Pons (tissue), 1 donor: ENCODE measurements at regions not wholly inside any gene's neighbourhood (a gene's known extent, or its start where the extent isn't known, plus 50 kb on each side); places are given as distances from the start of the nearest gene placed in this dataset.
"Not testable (repeated sequence)": the region's sequence is repeated elsewhere in the genome, so short reads cannot be mapped to it uniquely, and the experiment has no call there.

Source experiments
- DNase-seq: peaks from one replicate; pipeline ENCODE4 v3.0.0-alpha.2; 2016; ENCODE audit warnings: low spot score

DNA sequence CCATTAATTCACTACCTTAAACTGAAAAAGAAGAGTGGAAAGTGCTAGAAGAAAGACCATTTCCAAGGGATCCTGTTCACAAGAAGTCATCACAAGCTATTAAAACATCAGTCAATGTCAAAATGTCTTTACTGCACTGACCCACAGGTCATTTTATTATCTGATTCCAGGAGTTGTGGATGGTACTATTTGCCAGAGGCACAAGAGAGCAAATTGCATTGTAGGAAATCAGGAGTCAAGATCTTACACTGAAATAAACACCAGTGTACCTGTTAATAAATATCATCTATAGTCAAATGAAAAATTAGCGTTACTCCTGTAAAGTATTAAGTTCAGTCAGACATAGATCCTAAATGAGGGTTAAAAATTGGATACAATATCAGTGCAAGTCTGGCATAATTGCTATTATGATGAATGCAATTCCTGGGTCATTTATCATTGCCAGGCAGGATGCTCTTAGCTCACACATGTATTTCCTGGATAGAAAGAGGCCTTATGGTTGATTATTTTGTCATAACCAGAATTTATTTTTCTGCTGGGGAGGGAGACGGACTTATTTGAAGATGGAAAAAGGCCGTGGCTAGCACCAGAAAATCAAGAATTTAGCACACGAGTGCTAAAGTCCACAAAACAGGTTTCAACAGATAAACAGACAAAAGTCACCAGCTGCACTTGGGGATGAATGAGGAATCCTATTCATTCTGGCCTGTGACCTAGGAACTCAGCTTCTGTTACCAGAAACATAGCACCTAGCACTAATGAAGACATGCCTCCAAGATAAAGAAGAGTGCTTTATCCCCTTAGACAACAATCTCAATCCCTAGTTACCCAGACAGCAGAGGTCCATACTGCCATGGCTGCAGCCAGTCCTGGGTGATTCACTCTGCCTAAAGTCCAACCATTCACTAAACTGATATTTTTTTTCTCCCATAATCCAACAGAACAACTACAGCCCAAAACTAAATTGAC lies 683.1 kb upstream of the POM121L12 start:
- DNase-seq, result no peak

DNA sequence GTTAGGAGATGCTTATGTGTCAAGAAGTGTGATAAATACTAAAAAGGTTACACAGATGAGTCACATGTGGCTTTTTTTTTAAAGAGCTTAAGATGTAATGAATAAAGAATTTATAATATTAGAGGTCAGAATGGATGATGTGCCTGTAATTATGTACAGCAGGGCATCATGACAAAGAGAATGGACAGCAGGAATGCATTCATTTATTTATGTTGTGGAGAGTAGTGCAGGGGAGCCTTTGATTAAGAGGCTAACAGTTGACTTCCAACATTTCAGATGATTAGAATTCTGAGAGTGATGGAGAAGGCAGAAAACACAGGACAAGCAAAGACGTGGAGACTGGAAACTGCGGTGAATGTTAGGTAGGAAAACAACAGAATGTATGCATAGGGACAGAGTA lies 691.4 kb upstream of the POM121L12 start:
- no peak for DNase-seq

DNA sequence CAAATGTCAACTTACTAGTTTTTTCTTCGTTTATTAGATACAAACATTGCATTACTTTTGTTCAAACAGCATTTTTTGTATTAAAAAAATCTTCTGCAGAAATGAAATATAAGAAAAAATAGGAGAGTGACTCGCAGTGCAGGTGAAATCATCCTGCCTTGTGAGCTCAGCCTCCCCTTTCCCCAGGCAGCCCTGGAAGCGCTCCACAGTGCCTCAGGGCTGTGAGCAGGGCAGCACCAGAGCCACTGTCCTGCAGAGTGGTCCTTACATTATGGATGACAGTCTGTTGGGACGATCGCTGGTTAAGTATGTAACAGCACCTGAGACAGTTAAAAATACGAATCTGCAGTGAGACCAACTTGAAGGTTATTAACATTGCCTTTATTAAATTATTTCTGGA lies 695.4 kb upstream of the POM121L12 start:
- DNase-seq, result no peak

DNA sequence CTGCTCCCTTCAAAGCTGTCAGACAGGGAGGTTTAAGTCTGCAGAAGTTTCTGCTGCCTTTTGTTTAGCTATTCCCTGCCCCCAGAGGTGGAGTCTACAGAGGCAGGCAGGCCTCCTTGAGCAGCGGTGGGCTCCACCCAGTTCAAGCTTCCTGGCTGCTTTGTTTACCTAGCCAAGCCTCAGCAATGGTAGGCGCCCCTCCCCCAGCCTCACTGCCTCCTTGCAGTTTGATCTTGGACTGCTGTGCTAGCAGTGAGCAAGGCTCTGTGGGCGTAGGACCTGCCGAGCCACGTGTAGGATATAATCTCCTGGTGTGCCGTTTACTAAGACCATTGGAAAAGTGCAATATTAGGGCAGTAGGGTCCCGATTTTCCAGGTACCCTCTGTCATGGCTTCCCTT lies 707.1 kb upstream of the POM121L12 start:
- not testable (repeated sequence) for DNase-seq

DNA sequence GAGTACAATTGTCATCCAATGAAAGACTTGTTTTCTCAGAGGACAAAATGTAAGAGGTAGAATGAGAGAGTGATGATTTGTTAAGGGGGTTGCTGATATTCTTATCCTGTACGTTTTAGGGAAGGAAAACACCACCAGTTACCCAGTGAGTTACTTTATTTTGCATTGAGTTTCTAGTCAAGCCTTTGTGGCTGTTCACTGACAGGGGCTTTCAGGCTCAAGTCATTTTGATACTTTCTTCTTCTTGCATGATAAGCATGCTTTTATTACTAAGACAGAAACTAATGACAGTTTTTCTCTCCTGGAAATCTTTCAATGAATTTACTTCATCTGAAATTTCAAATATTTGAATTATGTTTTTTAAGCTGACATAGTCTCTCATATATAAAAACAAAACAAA lies 710.2 kb upstream of the POM121L12 start:
- no peak for DNase-seq

DNA sequence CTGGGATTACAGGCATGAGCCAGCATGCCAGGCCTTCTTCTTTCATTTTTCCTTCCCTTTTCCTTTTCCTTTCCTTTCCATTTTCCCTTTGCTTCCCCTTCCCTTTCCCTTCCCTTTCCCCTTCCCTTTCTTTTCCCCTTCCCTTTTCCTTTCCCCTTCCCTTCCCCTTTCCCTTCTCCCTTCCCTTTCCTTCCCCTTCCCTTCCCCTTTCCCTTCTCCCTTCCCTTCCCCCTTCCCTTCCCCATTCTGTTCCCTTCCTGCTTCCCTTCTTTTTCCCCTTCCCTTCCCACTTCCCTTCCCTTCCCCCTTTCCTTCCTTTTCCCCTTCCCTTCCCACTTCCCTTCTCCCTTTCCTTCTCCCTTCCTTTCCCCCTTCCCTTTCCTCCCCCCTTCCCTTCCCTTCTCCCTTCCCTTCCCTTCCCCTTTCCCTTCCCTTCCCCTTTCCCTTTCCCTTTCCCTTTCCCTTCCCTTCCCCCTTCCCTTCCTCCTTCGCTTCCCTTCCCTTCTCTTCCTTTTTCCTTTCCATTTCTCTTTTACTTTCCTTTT lies 712.2 kb upstream of the POM121L12 start:
- no peak for DNase-seq

DNA sequence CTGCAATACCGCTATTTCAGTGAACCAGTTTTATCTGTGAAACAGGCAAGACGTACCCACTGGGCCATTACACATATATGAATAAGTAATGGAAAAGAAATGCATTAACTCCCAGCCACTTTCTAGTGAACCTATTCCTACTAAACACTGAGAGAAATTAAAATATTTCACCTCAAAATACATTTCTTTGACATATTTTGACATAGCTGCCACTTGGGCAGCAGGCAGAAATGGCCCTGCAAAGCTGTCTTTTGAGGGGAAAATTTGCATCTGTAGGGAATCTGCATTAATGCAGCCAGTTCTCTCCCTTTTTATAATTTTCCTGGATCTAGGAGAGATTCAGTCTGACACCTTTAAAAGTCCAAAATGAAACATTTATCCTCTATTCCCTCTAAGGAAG lies 714.8 kb upstream of the POM121L12 start:
- DNase-seq, result no peak

DNA sequence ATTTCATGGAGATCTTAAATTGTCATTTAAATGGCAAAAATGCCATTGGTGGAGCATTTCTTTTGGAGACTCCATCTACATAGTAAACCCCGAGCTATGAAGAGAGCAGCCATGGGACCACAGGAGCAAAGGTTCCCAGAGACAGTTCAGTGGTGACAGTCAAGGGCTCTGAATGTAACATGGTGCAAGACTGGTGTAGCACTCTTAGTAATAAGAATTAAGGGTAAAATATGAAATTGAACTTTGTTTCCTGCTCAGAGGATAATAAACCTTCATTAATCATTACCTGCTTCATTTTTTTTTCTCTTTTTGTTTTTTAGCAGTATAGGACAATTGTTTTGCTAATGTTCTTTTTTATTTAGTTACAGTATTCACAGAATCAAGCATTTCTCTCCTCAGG lies 717.5 kb upstream of the POM121L12 start:
- DNase-seq, result no peak

DNA sequence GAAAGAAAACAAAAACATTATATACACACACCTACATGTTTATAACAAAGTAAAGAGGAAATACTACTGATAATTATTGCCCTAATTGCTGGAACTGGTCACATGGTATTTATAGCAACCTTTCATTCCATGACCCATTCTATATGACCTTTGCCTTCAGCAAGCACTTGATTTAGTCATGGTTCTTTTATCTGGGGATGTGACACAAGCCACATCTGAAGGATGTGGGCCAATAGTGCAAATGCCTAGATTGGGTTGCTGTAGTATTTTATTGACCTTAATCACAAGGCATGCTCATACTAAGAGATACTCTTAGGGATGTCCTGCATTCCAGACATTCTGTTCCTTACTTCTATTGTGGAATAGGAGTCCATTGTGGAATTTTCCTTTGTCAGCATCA lies 723.5 kb upstream of the POM121L12 start:
- no peak for DNase-seq

DNA sequence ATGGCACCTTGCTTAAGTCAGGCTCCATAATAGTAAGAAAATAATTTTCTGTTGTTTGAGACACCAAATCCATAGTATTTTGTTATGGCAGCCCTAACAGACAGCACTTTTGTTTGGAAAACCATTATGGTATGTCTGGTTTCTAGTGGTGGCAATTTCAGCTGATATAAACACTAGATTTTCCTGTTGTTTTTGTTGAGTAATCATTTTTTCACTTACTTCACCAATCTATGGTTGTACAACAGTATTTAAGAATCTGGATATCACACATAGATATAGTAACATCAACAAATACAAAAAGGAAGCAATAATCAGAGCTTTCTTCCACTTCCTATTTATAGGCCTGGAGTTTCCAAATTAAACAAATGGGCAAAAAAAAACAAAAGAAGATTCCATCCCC lies 725.8 kb upstream of the POM121L12 start:
- DNase-seq, result no peak

DNA sequence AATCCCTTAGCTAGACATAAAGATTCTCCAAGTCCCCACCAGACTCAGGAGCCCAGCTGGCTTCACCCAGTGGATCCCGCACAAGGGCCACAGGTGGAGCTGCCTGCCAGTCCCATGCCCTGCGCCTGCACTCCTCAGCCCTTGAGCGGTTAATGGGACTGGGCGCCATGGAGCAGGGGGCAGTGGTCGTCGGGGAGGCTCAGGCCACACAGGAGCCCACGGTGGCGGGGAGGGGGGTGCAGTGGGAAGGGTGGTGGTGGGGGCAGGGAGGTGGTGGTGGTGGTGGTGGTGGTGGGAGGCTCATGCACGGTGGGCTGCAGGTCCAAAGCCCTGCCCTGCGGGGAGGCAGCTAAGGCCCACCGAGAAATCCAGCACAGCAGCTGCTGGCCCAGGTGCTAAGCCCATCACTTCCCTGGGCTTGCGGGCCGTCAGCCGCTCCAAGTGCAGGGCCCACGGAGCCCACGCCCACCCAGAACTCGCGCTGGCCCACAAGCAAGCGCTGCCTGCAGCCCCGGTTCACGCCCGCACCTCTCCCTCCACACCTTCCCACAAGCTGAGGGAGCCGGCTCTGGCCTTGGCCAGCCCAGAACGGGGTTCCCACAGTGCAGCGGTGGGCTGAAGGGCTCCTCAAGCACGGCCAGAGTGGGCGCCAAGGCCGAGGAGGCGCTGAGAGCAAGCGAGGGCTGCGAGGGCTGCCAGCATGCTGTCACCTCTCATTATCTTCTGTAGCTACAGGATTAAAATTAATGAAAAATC lies 732.5 kb upstream of the POM121L12 start:
- DNase-seq, result no peak

DNA sequence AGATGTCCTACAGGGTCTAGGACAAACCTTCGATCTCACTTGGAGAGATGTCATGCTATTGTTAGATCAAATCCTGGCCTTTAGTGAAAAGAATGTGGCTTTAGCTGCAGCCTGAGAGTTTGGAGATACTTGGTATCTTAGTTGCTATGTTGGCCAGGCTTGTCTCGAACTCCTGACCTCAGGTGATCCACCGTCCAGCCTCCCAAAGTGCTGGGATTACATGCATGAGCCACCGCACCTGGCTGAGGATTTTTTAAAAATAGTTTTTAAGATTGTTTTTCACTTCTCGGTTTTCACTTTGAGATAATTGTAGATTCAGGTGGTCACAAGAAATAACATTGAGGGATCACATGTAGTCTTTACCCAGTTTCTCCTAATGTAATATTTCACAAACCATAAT lies 738.3 kb upstream of the POM121L12 start:
- DNase-seq, result no peak

DNA sequence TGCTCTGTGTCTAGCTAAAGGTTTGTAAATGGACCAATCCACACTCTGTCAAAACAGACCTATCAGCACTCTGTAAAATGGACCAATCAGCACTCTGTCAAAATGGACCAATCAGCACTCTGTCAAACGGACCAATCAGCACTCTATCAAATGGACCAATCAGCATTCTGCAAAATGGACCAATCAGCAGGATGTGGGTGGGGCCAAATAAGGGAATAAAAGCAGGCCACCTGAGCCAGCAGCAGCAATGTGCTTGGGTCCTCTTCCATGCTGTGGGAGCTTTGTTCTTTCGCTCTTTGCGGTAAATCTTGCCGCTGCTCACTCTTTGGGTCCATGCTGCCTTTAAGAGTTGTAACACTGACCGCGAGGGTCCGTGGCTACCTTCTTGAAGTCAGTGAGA lies 740.5 kb upstream of the POM121L12 start:
- no peak for DNase-seq

DNA sequence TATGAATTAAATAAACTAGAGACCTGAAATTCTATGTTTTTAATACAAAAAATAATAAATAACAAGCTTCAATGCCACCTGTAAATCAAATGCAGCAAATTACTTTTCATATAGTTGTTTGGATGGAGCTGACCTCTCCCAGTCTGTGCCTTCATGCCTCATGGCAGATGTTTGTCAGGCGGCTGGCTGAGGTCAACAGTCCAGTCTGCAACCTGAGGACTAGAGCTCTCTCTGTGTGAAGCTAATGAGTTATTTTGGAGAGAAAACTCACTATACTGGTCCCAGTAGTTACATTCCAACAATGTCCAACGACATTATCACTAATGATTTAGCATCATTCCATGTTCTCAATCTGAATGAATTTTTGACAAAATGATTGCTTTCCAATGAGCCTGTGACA lies 746.2 kb upstream of the POM121L12 start:
- no peak for DNase-seq

DNA sequence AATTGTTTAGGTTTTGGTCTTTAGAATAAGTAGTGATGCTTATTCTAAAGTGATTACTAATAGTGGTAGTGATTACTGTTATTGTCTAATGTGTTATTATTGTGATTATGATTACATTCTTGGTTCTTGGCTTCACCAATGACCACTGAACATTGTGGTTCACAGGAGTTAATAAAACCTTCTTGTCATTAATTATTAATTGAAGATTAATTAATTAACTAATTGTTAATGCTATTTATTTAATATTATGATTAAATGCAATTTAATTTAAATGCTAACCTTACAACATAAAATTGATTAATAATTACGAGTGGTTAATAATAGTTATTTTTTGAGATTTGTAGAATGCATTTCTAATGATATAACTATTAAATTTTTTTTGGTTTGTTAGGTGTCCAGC lies 747.7 kb upstream of the POM121L12 start:
- no peak for DNase-seq

DNA sequence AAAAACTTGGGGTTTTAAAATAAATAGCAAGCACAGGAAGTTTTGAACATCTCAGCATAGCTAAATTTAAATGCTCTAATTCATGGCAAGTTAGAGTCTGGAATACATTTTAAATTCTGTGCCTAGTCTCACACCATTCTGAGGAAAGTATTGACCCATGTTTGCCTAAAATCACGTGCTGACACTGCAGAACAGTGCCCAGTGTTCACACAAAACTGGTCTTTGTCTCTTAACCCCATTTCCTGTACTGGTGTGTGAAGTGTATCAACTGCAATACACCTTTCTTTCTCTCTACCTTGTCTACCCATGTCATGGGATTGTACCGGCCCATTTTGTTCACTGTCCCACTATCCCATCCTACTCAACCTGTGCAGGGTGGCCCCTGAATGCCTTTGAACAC lies 749.7 kb upstream of the POM121L12 start:
- no peak for DNase-seq

DNA sequence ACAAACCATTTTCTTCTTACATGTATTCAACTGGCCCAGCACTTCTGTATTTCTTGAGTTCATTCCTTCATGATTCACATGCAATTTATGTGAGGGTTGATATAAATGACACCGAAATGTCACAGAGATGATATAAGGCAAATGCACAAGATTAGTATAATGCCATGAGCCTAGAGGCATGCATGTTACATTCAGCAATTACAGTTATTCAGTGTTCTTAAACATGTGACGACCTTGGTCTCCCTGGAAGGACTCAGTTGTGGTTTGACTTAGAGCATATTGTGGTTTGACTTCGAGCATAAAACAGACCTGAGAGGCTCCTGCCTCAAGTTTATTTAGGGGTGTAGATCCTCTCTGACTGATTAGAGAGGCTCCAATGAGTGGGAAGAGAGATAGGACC lies 752.1 kb upstream of the POM121L12 start:
- no peak for DNase-seq

DNA sequence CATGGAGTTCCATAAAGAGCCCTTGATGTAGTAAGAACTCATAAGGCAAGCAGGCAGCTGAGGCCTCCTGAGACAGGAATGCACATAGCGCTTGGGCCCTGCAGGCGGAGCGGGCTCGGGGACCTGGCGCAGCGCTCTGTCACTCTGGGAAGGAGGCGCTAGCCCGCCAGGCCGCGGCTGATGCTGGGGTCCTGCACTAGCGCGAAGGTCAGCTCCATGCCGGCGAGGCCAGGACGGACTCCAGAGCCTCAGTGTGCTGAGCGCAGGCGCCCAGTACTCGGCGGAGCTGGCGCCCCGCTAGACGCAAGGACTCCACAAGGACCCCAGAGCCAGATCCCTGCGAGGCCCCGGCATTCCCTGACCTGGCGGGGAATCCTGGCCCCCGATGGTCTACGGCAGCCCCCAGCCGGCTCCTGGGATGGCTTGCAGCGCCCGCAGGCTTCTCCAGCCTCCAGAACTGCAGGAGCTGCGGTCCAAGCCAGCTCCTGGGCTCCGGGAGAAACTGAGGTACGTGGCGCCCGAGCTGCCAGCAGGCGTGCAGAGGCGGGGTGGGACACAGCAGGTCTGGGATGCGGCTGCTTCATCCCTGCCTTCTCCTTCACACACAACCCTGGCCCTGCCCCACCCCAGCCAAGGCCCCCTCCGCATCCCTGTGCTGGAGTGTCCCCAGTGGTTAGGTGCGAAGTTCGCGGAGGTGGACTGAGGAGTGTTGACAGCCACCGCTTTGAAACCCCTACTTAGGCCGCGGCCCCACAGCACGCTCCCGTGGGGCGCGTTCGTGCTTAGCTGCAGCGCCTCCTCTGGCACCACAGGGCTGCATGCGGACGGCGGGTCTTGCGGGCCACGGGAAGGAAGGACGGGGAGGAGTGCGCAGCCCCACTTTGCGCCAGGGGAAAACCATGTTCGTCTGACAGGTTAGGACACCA lies 761.5 kb upstream of the POM121L12 start:
- DNase-seq, result no peak

DNA sequence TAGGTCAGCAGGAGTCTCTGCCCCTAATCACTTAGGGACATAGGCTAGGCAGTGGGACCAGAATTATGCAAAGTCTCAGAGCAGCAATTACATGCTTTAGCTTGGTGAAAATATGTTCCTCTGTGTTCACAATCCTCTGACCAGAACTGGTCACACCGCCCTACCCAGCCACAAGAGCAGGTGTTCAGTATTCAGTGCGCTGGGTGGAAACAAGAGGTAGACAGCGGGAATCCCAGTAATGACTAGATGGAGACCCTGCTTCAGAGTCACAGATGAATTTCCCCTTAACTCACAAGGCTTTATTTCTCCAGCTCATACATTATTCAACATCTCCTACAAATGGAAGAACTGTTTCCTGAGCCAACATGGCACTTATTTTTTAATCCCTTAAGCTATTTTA lies 763.7 kb upstream of the POM121L12 start:
- DNase-seq, result no peak

DNA sequence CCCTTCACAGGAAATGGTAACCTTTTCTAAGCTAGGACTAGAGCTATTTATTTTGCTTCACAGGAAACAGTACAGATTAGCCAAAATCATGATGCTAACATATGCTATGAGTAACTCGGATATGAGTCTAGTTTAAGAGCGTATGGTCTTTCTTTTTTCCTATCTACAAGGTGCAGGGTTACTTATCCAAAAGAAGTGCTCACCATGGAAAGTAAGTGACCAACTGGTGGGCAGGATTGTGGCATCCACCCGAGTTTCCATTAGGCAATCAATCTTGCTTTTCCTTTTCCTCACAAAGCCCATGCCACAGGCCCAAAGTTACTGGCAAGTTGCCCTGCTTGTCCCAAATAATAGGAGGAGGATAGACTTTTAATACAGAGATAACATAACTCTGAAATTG lies 765.1 kb upstream of the POM121L12 start:
- DNase-seq, result no peak

DNA sequence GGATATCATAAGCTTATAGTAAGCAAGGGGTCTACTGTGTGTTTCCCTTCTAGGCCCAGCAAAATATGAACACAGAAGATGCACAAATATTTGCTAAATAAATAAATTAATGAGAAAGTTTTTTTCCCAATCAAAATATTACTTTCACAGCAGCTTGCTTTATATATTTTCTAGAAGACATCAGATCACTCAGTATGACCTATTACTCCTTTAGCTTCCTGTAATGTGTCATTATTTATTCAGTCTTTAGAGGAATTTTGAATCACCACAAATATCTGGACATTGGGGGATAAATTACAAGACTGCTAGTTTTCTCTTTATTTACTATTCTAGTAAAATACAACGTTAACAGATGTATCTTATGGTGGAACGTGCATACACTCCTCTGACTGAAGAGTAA lies 765.8 kb upstream of the POM121L12 start:
- DNase-seq, result no peak

DNA sequence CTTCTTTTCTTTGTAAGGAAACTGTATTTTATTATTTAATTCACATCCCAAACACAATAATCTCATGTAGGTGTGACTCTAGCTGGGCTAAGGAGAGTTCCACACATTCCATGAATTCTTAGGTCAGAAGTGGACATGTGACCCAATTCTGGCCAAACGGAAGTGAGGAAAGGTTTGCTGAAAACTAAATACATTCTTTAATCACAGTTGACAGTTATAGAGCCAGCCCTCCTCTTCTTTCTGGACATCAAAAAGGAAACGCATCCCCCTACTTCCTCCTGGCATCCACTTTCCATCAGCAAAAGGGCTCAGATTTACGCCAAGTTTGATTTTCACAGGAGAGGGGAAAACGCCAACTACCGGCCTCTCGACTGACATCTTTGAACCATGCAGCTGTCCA lies 774.4 kb upstream of the POM121L12 start:
- no peak for DNase-seq
